Gastroesophageal sphincter (tissue), 4 donors: ENCODE measurements at regions not wholly inside any gene's neighbourhood (a gene's known extent, or its start where the extent isn't known, plus 50 kb on each side); places are given as distances from the start of the nearest gene placed in this dataset.

Experiments used
- ATAC-seq: fragments of 150-250 bp; one replicate; pipeline ENCODE4 v1.9.1; 2016; ENCODE audit warnings: mild to moderate bottlenecking, moderate library complexity
- H3K27ac ChIP-seq, 4 donors: fragments of 200-600 bp; sonication (generic) in 3 of 4; 1 replicate in 3 of 4; 2 replicates in 1 of 4; pipeline ENCODE4 v1.5.1; 2016 to 2019
- H3K27me3 ChIP-seq: fragments of 200-600 bp; sonication (generic); one replicate; pipeline ENCODE4 v1.5.1; 2019
- H3K36me3 ChIP-seq, 2 donors: fragments of 200-600 bp; sonication (generic); one replicate each; pipeline ENCODE4 v1.5.1; 2019; ENCODE audit warnings: control low read depth in 1 of 2
- H3K4me1 ChIP-seq, 3 donors: fragments of 200-600 bp; sonication (generic); 1 replicate in 2 of 3; 2 replicates in 1 of 3; pipeline ENCODE4 v1.5.1; 2016 to 2019; ENCODE audit warnings: control low read depth in 2 of 3
- H3K4me3 ChIP-seq, 2 donors: fragments of 200-600 bp; sonication (generic); one replicate each; pipeline ENCODE4 v1.5.1; 2019; ENCODE audit warnings: mild to moderate bottlenecking in 1 of 2, moderate library complexity in 1 of 2
- H3K9me3 ChIP-seq, 3 donors: fragments of 200-600 bp; sonication (generic); one replicate each; pipeline ENCODE4 v1.5.1; 2017 to 2019; ENCODE audit warnings: control low read depth in 2 of 3
- CTCF ChIP-seq, 4 experiments: fragments of 200-600 bp in 2 of 4; fragments of 450-650 bp in 2 of 4; sonication (generic) in 1 of 4; IDR thresholded peaks; one replicate each; pipeline ENCODE4 v1.5.1; 2017 to 2019; ENCODE audit warnings: antibody characterized with exemption in 4 of 4, mild to moderate bottlenecking in 2 of 4, moderate library complexity in 2 of 4
- EP300 ChIP-seq: sonication (generic); formaldehyde crosslinking; IDR thresholded peaks from one replicate; pipeline ENCODE4 v1.6.1; 2017; ENCODE audit warnings: antibody characterized with exemption, mild to moderate bottlenecking
- POLR2A ChIP-seq, 2 donors: fragments of 450-650 bp; IDR thresholded peaks; one replicate each; pipeline ENCODE4 v1.6.1; 2017; ENCODE audit warnings: antibody characterized with exemption in 2 of 2, mild to moderate bottlenecking in 2 of 2, moderate library complexity in 1 of 2
- POLR2AphosphoS5 ChIP-seq: sonication (generic); formaldehyde crosslinking; IDR thresholded peaks from one replicate; pipeline ENCODE4 v1.6.1; 2017; ENCODE audit warnings: antibody characterized with exemption
- WGBS, 2 donors: methylation state at CpG; one replicate each; pipeline ENCODE4 v1.1.5; 2018; ENCODE audit warnings: low coverage in 1 of 2; 5-methylcytosine and 5-hydroxymethylcytosine counted together

GRCh38 chr2:192443831-192444230, 249.1 kb upstream of the TMEFF2 start:
- Histone ChIP-seq H3K36me3 (no peaks in the 10 kb centered on the region), H3K27ac (no peak overlapping the region), H3K4me1 (no peaks in the 10 kb centered on the region), H3K4me3 (no peak overlapping the region), H3K27me3 (no peaks in the 10 kb centered on the region), H3K9me3 (no peaks in the 10 kb centered on the region)
- TF ChIP-seq POLR2AphosphoS5: no peak
- TF ChIP-seq CTCF (IDR thresholded peaks at IDR 0.05): no peak
- no peak for TF ChIP-seq EP300
- no peak for TF ChIP-seq POLR2A (IDR thresholded peaks at IDR 0.05)
- WGBS, 2 donors: 49 to 64% methylated on average over 2 of the region's 2 CpGs
- ATAC-seq: no peak

- TF ChIP-seq POLR2A (IDR thresholded peaks at IDR 0.05) (no peak), CTCF (IDR thresholded peaks at IDR 0.05) (no peak), POLR2AphosphoS5 (no peak), EP300 (no peak)
Measured at GRCh38 chr2:192438239-192438638, 243.5 kb upstream of the TMEFF2 start.

GRCh38 chr2:192437653-192438052, 242.9 kb upstream of the TMEFF2 start:
- H3K4me3 ChIP-seq: no peak overlapping the region
- H3K27me3 ChIP-seq: no peaks in the 10 kb centered on the region
- no peak for TF ChIP-seq CTCF (IDR thresholded peaks at IDR 0.05)
- no peak for TF ChIP-seq POLR2AphosphoS5
- TF ChIP-seq EP300: no peak
- TF ChIP-seq POLR2A (IDR thresholded peaks at IDR 0.05): no peak
- no peaks in the 10 kb centered on the region for H3K9me3 ChIP-seq
- H3K27ac ChIP-seq: no peak overlapping the region
- ATAC-seq: no peak
- WGBS, 2 donors: 67 to 70% methylated on average over 2 to 4 of the region's 4 CpGs
- H3K36me3 ChIP-seq: no peaks in the 10 kb centered on the region
- no peaks in the 10 kb centered on the region for H3K4me1 ChIP-seq

More at GRCh38 chr2:192438239-192438638, 243.5 kb upstream of the TMEFF2 start:
- no peaks in the 10 kb centered on the region for H3K9me3 ChIP-seq
- H3K4me3 ChIP-seq: no peak overlapping the region
- H3K4me1 ChIP-seq: no peaks in the 10 kb centered on the region
- no peaks in the 10 kb centered on the region for H3K27me3 ChIP-seq
- WGBS, 2 donors: 78 to 86% methylated on average over 1 of the region's 1 CpG
- H3K27ac ChIP-seq: no peak overlapping the region
- no peak for ATAC-seq
- H3K36me3 ChIP-seq: no peaks in the 10 kb centered on the region

- no peaks in the 10 kb centered on the region for H3K4me1 ChIP-seq
Measured at GRCh38 chr2:192424243-192424642, 229.5 kb upstream of the TMEFF2 start.

GRCh38 chr2:192419786-192420185, 225.1 kb upstream of the TMEFF2 start:
- Histone ChIP-seq H3K9me3 (no peaks in the 10 kb centered on the region), H3K4me1 (no peaks in the 10 kb centered on the region), H3K27me3 (no peaks in the 10 kb centered on the region), H3K27ac (no peak overlapping the region), H3K36me3 (no peaks in the 10 kb centered on the region), H3K4me3 (no peak overlapping the region)
- no peak for TF ChIP-seq POLR2A (IDR thresholded peaks at IDR 0.05)
- no peak for TF ChIP-seq EP300
- TF ChIP-seq CTCF (IDR thresholded peaks at IDR 0.05): no peak
- no peak for TF ChIP-seq POLR2AphosphoS5
- no peak for ATAC-seq
- 27 to 39% methylated on average over 2 of the region's 2 CpGs for WGBS, 2 donors

More at GRCh38 chr2:192424243-192424642, 229.5 kb upstream of the TMEFF2 start:
- Histone ChIP-seq H3K27ac (no peak overlapping the region), H3K36me3 (no peaks in the 10 kb centered on the region), H3K4me3 (no peak overlapping the region), H3K27me3 (no peaks in the 10 kb centered on the region), H3K9me3 (no peaks in the 10 kb centered on the region)
- 69 to 81% methylated on average over 3 to 4 of the region's 4 CpGs for WGBS, 2 donors
- no peak for ATAC-seq
- no peak for TF ChIP-seq EP300
